Upper lobe of right lung (tissue), 1 donor: ENCODE measurements at regions not wholly inside any gene's neighbourhood (a gene's known extent, or its start where the extent isn't known, plus 50 kb on each side); places are given as distances from the start of the nearest gene placed in this dataset.

Experiments used
- ATAC-seq: fragments of 200-7000 bp; cut with Tn5 transposase; one replicate; pipeline ENCODE4 v1.9.1; 2020; ENCODE audit warnings: mild to moderate bottlenecking, moderate library complexity
- DNase-seq: peaks from one replicate; pipeline ENCODE4 v3.0.0-alpha.2; 2020
- H3K27ac ChIP-seq: fragments of 200-600 bp; one replicate; pipeline ENCODE4 v1.8.0; 2022
- H3K27me3 ChIP-seq: fragments of 200-600 bp; one replicate; pipeline ENCODE4 v1.8.0; 2022; ENCODE audit warnings: mild to moderate bottlenecking
- H3K36me3 ChIP-seq: fragments of 200-600 bp; one replicate; pipeline ENCODE4 v1.8.0; 2022
- H3K4me1 ChIP-seq: fragments of 200-600 bp; one replicate; pipeline ENCODE4 v1.8.0; 2022
- H3K4me3 ChIP-seq: fragments of 200-600 bp; one replicate; pipeline ENCODE4 v1.8.0; 2022; ENCODE audit warnings: mild to moderate bottlenecking
- H3K9me3 ChIP-seq: fragments of 200-600 bp; one replicate; pipeline ENCODE4 v1.8.0; 2022
- intact Hi-C: fragments of 100-400 bp; cut with DNase I; formaldehyde crosslinking; loops from one replicate; pipeline ENCODE4 v1.11.0; 2022
- TF ChIP-seq, protein P1 (sequence below): fragments of 200-600 bp; IDR thresholded peaks from one replicate; pipeline ENCODE4 v1.8.0; 2022; ENCODE audit warnings: antibody characterized with exemption
- donor health status: DM: no; HTN: yes; CAD: no; lungs with severe emphysema.

DNA sequence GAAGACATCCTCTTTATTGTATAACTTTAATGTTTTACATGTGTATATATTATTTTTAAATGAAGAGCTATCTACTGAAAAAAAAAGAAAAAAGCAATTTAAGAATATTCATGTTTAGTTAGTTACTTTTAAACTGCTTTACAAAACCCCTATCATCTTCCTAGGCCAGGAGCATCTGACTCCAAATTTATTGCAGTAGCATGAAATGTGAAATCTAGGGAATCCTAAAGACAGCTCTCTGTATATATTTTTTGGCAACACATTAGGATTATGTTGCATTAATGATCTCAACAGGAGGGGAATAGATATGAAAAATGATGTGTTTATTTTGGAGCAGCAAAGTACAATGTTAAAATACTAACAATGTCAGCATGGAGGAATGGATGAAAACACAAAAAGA, 158.3 kb downstream of the CNTN3 start:
- TF ChIP-seq, protein P1, sequence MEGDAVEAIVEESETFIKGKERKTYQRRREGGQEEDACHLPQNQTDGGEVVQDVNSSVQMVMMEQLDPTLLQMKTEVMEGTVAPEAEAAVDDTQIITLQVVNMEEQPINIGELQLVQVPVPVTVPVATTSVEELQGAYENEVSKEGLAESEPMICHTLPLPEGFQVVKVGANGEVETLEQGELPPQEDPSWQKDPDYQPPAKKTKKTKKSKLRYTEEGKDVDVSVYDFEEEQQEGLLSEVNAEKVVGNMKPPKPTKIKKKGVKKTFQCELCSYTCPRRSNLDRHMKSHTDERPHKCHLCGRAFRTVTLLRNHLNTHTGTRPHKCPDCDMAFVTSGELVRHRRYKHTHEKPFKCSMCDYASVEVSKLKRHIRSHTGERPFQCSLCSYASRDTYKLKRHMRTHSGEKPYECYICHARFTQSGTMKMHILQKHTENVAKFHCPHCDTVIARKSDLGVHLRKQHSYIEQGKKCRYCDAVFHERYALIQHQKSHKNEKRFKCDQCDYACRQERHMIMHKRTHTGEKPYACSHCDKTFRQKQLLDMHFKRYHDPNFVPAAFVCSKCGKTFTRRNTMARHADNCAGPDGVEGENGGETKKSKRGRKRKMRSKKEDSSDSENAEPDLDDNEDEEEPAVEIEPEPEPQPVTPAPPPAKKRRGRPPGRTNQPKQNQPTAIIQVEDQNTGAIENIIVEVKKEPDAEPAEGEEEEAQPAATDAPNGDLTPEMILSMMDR = no peak
- no peak for DNase-seq
- intact Hi-C loops = no loop called here
- no peak overlapping the region for H3K27ac ChIP-seq
- H3K4me3 ChIP-seq = no peak overlapping the region
- H3K9me3 ChIP-seq = no peaks in the 10 kb centered on the region
- ATAC-seq = no peak
- no peaks in the 10 kb centered on the region for H3K36me3 ChIP-seq
- H3K4me1 ChIP-seq = no peaks in the 10 kb centered on the region
- H3K27me3 ChIP-seq = no peaks in the 10 kb centered on the region

DNA sequence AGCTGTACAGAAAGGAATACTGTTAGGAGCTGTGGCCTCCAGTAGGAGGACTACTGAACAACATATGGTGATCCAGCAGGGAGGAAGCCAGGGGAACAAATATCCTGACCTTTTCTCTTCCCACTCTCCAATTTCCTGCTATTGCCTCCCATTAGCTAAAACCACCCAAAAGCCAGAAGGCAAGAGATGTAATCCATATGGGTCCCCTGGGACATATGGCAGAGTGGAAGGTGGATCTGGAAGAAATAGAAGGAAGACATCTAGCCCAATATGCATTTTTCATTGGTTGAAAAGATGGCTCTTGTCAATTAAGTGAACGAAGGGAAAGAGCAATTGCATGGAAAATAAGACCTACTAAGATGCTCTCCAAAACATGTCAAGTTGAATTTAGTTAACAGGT, 167.2 kb downstream of the CNTN3 start:
- H3K36me3 ChIP-seq = no peaks in the 10 kb centered on the region
- no peak for DNase-seq
- no peaks in the 10 kb centered on the region for H3K4me1 ChIP-seq
- H3K27me3 ChIP-seq = no peaks in the 10 kb centered on the region
- intact Hi-C loops = no loop called here
- TF ChIP-seq, protein P1 = no peak
- no peak overlapping the region for H3K27ac ChIP-seq
- H3K9me3 ChIP-seq = no peaks in the 10 kb centered on the region
- H3K4me3 ChIP-seq = no peak overlapping the region
- ATAC-seq = no peak

DNA sequence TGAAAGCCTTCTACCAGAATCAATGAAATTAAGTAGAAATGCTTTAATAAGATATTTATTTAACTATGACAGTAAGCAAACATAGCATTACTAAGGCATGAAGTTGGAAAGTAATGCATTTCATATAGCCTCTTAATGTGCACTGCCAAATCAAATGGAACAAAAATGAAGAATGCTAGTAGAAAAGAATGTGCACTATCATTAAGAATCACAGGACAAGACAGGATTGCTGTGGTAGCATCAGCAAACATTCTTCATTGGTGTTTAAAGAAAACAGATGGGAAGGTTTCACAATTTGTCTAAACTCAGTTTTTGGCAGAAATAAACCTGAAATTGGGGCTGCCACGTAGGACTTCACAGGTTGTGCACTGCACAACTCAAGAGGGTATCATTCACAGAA, 168.9 kb downstream of the CNTN3 start:
- DNase-seq = no peak
- ATAC-seq = no peak
- Histone ChIP-seq H3K27ac (no peak overlapping the region), H3K4me3 (no peak overlapping the region), H3K36me3 (no peaks in the 10 kb centered on the region), H3K9me3 (no peaks in the 10 kb centered on the region), H3K4me1 (no peaks in the 10 kb centered on the region), H3K27me3 (no peaks in the 10 kb centered on the region)
- intact Hi-C loops = no loop called here
- TF ChIP-seq, protein P1 = no peak

DNA sequence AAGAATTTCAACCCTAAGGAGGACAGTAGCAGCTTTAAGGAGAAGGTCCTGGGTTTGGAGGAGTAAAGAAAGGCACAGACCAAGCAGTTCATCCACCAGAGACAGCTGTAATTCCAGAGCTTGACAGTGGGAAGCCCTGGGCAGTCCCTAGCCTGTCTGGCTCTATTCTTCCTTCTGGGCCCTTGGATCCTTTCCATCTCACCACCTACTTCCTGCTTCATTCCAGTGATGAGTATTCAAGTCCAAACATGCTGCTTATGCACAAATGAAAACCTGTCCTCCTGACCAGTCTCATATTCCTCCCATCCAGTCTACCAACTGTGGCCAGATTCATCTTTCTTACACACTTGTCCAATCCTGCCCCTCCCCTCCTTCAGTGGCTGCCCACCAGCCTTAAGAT, 171.4 kb downstream of the CNTN3 start:
- Histone ChIP-seq H3K9me3 (no peaks in the 10 kb centered on the region), H3K36me3 (no peaks in the 10 kb centered on the region), H3K4me1 (no peaks in the 10 kb centered on the region), H3K27me3 (no peaks in the 10 kb centered on the region), H3K4me3 (no peak overlapping the region), H3K27ac (no peak overlapping the region)
- DNase-seq = no peak
- intact Hi-C loops = no loop called here
- TF ChIP-seq, protein P1 = no peak
- no peak for ATAC-seq

DNA sequence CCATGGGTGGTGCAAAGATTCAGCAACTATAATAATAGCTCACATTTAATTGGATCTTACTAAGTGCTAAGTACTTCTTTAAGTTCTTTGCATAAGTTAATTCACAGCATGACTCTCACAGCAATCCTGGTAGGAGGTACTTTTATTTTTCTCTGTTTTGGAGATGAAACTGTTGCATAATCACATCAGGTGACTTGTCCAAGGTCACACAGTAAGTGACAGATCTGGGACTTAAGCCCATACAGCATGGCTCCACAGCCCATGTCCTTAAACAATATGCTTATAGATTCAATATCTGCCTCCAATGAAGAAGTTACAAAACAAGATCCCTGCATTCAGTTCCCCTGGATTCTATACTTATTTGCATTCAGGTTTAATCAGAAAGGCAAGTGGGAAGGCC, 171.8 kb downstream of the CNTN3 start:
- no peaks in the 10 kb centered on the region for H3K9me3 ChIP-seq
- H3K36me3 ChIP-seq = no peaks in the 10 kb centered on the region
- no peak overlapping the region for H3K4me3 ChIP-seq
- no peaks in the 10 kb centered on the region for H3K27me3 ChIP-seq
- ATAC-seq (no peak), DNase-seq (no peak)
- intact Hi-C loops = no loop called here
- TF ChIP-seq, protein P1 = no peak
- no peak overlapping the region for H3K27ac ChIP-seq
- H3K4me1 ChIP-seq = no peaks in the 10 kb centered on the region

DNA sequence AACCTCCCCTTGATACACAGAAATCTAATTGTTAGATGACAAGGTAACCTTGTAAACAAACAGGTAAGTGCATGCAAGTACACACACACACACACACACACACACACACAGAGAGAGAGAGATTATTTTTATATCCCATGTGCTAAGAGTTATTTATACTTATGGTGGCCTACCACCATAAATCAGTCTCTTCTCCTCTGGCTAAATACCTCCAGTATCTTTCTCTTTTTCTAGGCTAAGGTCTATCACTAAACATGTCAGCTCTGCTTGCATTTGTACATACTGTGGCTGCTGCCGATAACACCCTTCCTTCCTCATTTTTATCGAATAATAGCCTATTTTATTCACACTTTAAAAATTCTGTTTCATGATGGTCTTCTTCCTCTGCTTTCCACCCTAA, 172.4 kb downstream of the CNTN3 start:
- Histone ChIP-seq H3K27ac (no peak overlapping the region), H3K36me3 (no peaks in the 10 kb centered on the region), H3K4me3 (no peak overlapping the region), H3K4me1 (no peaks in the 10 kb centered on the region), H3K27me3 (no peaks in the 10 kb centered on the region), H3K9me3 (no peaks in the 10 kb centered on the region)
- ATAC-seq (no peak), DNase-seq (no peak)
- TF ChIP-seq, protein P1 = no peak
- intact Hi-C loops = no loop called here
